Uterus (tissue), 2 donors: ENCODE measurements at regions not wholly inside any gene's neighbourhood (a gene's known extent, or its start where the extent isn't known, plus 50 kb on each side); places are given as distances from the start of the nearest gene placed in this dataset.

Source experiments
- CTCF ChIP-seq, 4 experiments: fragments of 200-600 bp in 2 of 4; fragments of 450-650 bp in 2 of 4; sonication (generic) in 2 of 4; IDR thresholded peaks; one replicate each; pipeline ENCODE4 v1.5.1; 2016 to 2019; ENCODE audit warnings: antibody characterized with exemption in 4 of 4, mild to moderate bottlenecking in 2 of 4, moderate library complexity in 1 of 4
- POLR2A ChIP-seq, 2 donors: fragments of 450-650 bp; IDR thresholded peaks; one replicate each; pipeline ENCODE4 v1.6.1; 2016; ENCODE audit warnings: antibody characterized with exemption in 2 of 2, mild to moderate bottlenecking in 1 of 2, moderate library complexity in 1 of 2

DNA sequence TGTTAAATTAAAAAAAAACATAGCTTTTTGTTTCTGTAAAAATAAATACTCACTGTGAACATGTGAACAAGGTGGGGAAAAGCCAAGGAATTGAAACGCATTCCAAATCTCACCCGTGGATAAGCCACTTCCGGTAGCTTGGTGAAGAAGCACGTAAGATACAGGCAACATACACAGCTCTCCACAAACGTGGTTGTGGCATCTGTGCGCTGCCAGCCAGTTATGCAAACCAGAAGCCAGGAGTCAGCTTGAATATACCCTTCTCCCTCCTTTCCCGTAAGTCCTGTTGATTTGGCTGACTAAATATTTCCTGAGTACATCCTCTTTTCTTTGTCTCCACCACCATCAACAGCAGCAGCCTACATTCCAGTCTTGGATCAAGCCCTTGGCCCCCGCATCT lies 486.2 kb downstream of the VRK1 start:
- TF ChIP-seq CTCF (IDR thresholded peaks at IDR 0.05) (no peak), POLR2A (IDR thresholded peaks at IDR 0.05) (no peak)
